CD8-positive, alpha-beta memory T cell (primary cell): ENCODE measurements at regions not wholly inside any gene's neighbourhood (a gene's known extent, or its start where the extent isn't known, plus 50 kb on each side); places are given as distances from the start of the nearest gene placed in this dataset.

Source experiments
- CTCF ChIA-PET: fragments of 350-600 bp; sonication (Branson Sonifier 250); formaldehyde crosslinking; loops from one replicate; lab custom pipeline; 2021; ENCODE audit warnings: antibody characterized with exemption; lab: Charles Lee
- POLR2A ChIA-PET: fragments of 350-600 bp; sonication (Branson Sonifier 250); formaldehyde crosslinking; loops from one replicate; lab custom pipeline; 2021; ENCODE audit warnings: antibody characterized with exemption; lab: Charles Lee
- DNase-seq, 5 donors: peaks; one replicate each; pipeline versions ENCODE4 v3.0.0 to v3.0.0-alpha.2; 2020 to 2022; ENCODE audit warnings: mixed read lengths in 1 of 5
- H3K27ac ChIP-seq: one replicate; pipeline ENCODE4 v1.7.0; 2013; ENCODE audit warnings: low read depth, mild to moderate bottlenecking, low read length, moderate library complexity
- H3K27me3 ChIP-seq: 2 replicates; pipeline ENCODE4 v1.7.0; 2013; ENCODE audit warnings: low read length, mild to moderate bottlenecking; ENCODE audit not compliant: insufficient read depth, poor library complexity, severe bottlenecking
- H3K36me3 ChIP-seq: 2 replicates; pipeline ENCODE4 v1.7.0; 2013; ENCODE audit warnings: mild to moderate bottlenecking, low read length, moderate library complexity; ENCODE audit not compliant: insufficient read depth
- H3K4me1 ChIP-seq: 2 replicates; pipeline ENCODE4 v1.7.0; 2013; ENCODE audit warnings: mild to moderate bottlenecking, low read length, moderate library complexity; ENCODE audit not compliant: insufficient read depth
- H3K4me3 ChIP-seq: 2 replicates; pipeline ENCODE4 v1.7.0; 2013; ENCODE audit warnings: mild to moderate bottlenecking, low read length
- H3K9me3 ChIP-seq: 2 replicates; pipeline ENCODE4 v1.7.0; 2013; ENCODE audit warnings: mild to moderate bottlenecking, low read length
- H3K27ac Mint-ChIP-seq, 8 donors: one replicate each; pipeline ENCODE4 v1.8.0; 2020 to 2021; ENCODE audit warnings: mixed read lengths in 8 of 8, mild to moderate bottlenecking in 6 of 8, inconsistent platforms in 3 of 8, moderate library complexity in 3 of 8
- H3K27me3 Mint-ChIP-seq, 2 donors: one replicate each; pipeline ENCODE4 v1.8.0; 2020 to 2021; ENCODE audit warnings: mixed read lengths in 2 of 2, mild to moderate bottlenecking in 1 of 2, moderate library complexity in 1 of 2
- H3K36me3 Mint-ChIP-seq, 3 donors: one replicate each; pipeline ENCODE4 v1.8.0; 2020 to 2021; ENCODE audit warnings: mixed read lengths in 3 of 3, inconsistent platforms in 1 of 3, mild to moderate bottlenecking in 1 of 3
- H3K4me1 Mint-ChIP-seq, 3 donors: one replicate each; pipeline ENCODE4 v1.8.0; 2020 to 2021; ENCODE audit warnings: mixed read lengths in 3 of 3, inconsistent platforms in 1 of 3, mild to moderate bottlenecking in 1 of 3
- H3K4me3 Mint-ChIP-seq, 7 donors: one replicate each; pipeline ENCODE4 v1.8.0; 2020 to 2021; ENCODE audit warnings: mixed read lengths in 7 of 7, mild to moderate bottlenecking in 6 of 7, moderate library complexity in 4 of 7, inconsistent platforms in 2 of 7
- H3K9me3 Mint-ChIP-seq, 5 donors: one replicate each; pipeline ENCODE4 v1.8.0; 2020 to 2022; ENCODE audit warnings: mixed read lengths in 5 of 5, mild to moderate bottlenecking in 3 of 5, moderate library complexity in 2 of 5, inconsistent platforms in 1 of 5

DNA sequence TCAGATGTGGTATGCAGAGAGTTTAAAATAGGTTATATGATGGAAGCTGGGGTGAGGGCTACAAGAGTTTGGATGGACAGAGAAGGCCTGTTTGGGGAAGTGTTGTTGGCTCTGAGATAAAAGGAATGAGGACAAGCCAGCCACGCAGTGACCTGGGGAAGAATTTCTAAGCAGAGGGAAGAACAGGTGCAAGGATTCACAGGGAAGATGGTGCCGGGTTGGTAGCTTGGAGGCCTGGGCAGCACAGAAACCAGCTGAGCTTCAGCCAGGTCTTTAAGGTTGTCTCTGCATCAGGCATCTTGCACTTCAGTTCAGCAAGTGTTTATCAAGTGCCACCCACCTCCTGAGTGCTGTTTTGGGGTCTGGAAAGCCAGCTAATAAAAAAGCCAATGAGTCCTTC lies 1163.7 kb downstream of the AACS start:
- Histone ChIP-seq H3K4me3 (no peak overlapping the region), H3K9me3 (no peaks in the 10 kb centered on the region), H3K27ac (no peak overlapping the region), H3K36me3 (no peaks in the 10 kb centered on the region), H3K27me3 (no peaks in the 10 kb centered on the region), H3K4me1 (no peaks in the 10 kb centered on the region)
- ChIA-PET CTCF (no interaction called here), POLR2A (no interaction called here)
- no peak for DNase-seq
- Mint-ChIP-seq H3K27ac (no peak overlapping the region), H3K4me3 (no peak overlapping the region), H3K27me3 (peaks cover 0 to 3% of the 10 kb centered on the region in 2 donors), H3K9me3 (peaks cover 7 to 12% (median 9%) of the 10 kb centered on the region in 5 donors), H3K36me3 (no peaks in the 10 kb centered on the region), H3K4me1 (no peaks in the 10 kb centered on the region)

DNA sequence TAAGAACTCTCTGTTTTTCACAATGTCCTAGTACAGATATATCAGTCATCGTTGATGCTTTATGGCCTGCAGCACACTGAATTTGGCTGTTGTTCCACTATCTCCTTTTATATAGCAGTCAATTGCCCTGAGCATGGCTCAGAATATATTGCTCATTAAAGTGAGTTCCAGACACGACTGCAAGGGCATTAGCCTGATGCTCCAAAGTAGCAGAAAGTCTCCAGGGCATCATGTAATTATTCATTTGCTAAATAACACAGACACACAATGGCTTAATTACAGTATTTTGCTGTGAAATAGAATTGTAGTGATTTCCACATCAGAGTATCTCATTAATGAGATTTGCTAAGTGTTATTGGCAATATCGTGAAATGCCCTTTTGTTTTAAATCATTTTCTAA lies 1167.5 kb downstream of the AACS start:
- Mint-ChIP-seq H3K27me3 (peaks cover 0 to 5% of the 10 kb centered on the region in 2 donors), H3K36me3 (no peaks in the 10 kb centered on the region), H3K4me3 (no peak overlapping the region), H3K4me1 (no peaks in the 10 kb centered on the region), H3K9me3 (peaks cover 0 to 13% (median 2%) of the 10 kb centered on the region in 5 donors), H3K27ac (no peak overlapping the region)
- Histone ChIP-seq H3K4me1 (no peaks in the 10 kb centered on the region), H3K27ac (no peak overlapping the region), H3K9me3 (no peaks in the 10 kb centered on the region), H3K36me3 (no peaks in the 10 kb centered on the region), H3K27me3 (no peaks in the 10 kb centered on the region), H3K4me3 (no peak overlapping the region)
- ChIA-PET POLR2A (no interaction called here), CTCF (no interaction called here)
- no peak for DNase-seq

DNA sequence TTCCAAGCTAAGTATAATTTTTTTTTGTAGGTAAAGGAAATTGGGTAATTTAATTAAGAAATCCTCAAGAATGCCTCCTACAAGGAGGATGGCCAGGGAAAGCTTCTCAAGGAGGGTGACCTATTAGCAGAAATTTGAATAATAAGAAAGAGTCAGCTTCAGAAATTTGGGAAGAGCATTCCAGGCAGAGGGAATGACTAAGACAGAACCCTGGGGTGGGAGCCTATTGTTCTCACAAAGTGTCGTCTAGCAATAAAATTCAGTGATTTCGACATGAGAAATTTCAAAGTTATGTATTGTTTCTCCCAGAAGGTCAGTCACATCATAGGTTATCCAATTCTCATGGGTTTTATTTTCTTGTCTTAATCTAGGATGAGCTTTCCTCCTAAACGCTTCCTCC lies 1168.4 kb downstream of the AACS start:
- no peaks in the 10 kb centered on the region for H3K27me3 ChIP-seq
- no peak overlapping the region for H3K4me3 ChIP-seq
- H3K4me1 Mint-ChIP-seq = no peaks in the 10 kb centered on the region
- DNase-seq = no peak
- ChIA-PET CTCF (no interaction called here), POLR2A (no interaction called here)
- no peaks in the 10 kb centered on the region for H3K4me1 ChIP-seq
- H3K9me3 Mint-ChIP-seq = peaks cover 0 to 13% (median 2%) of the 10 kb centered on the region in 5 donors
- no peak overlapping the region for H3K27ac ChIP-seq
- no peaks in the 10 kb centered on the region for H3K36me3 ChIP-seq
- peaks cover 0 to 5% of the 10 kb centered on the region in 2 donors for H3K27me3 Mint-ChIP-seq
- no peak overlapping the region for H3K27ac Mint-ChIP-seq
- no peaks in the 10 kb centered on the region for H3K9me3 ChIP-seq
- no peak overlapping the region for H3K4me3 Mint-ChIP-seq
- H3K36me3 Mint-ChIP-seq = no peaks in the 10 kb centered on the region

DNA sequence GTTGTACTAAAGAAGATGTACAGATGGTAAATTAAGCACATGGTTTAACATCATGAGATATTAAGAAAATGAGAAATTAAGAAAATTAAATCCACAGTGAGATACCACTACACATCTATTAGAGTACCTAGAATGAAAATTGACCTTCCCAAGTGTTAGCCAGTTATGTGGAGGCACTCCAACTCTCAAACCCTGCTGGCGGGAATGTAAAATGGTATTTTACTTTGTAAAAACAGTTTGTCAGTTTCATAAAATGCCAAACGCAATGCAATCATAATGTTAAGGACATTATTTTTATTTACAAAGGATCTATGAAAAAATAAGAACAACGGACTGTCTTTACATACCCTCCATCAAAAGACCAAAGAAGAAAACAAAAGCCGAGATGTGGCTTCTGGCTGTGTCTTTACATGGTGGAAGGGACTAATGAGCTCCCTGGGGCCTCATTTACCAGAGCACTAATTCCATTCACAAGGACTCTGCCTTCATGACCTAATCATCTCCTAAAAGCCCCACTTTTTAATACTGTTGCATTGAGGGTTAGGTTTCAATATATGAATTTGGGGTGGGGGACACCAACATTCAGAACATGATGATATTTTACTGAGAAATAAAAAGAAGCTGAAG lies 1178.7 kb downstream of the AACS start:
- Mint-ChIP-seq H3K9me3 (peaks cover 0 to 5% (median 0%) of the 10 kb centered on the region in 5 donors), H3K27me3 (no peaks in the 10 kb centered on the region), H3K4me3 (no peak overlapping the region), H3K36me3 (no peaks in the 10 kb centered on the region), H3K27ac (no peak overlapping the region), H3K4me1 (no peaks in the 10 kb centered on the region)
- H3K4me1 ChIP-seq = no peaks in the 10 kb centered on the region
- H3K27ac ChIP-seq = no peak overlapping the region
- DNase-seq = no peak
- no peaks in the 10 kb centered on the region for H3K9me3 ChIP-seq
- no peaks in the 10 kb centered on the region for H3K27me3 ChIP-seq
- POLR2A ChIA-PET = no interaction called here
- CTCF ChIA-PET = no interaction called here
- H3K4me3 ChIP-seq = no peak overlapping the region
- H3K36me3 ChIP-seq = no peaks in the 10 kb centered on the region

DNA sequence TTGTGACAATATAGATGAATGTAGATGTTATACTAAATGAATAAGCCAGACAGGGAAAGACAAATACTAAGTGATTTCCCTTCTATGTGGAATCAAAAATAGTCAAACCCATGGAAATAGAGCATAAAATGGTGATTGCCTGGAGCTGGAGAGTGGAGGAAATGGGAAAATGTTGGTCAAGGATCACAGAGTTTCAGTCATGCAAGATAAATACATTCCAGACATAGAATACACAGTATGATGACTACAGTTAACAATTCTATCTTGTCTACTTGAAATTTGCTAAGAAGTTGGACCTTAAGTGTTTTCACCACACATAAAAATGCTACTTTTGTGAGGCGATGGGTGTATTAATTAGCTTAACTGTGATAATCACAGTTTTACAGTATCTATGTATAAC lies 1182.7 kb downstream of the AACS start:
- POLR2A ChIA-PET = no interaction called here
- no peak overlapping the region for H3K4me3 ChIP-seq
- H3K36me3 Mint-ChIP-seq = no peaks in the 10 kb centered on the region
- H3K9me3 Mint-ChIP-seq = peaks cover 0 to 11% (median 0%) of the 10 kb centered on the region in 5 donors
- no peak for DNase-seq
- no peaks in the 10 kb centered on the region for H3K27me3 Mint-ChIP-seq
- CTCF ChIA-PET = no interaction called here
- no peak overlapping the region for H3K27ac ChIP-seq
- H3K4me1 ChIP-seq = no peaks in the 10 kb centered on the region
- H3K4me3 Mint-ChIP-seq = no peak overlapping the region
- no peaks in the 10 kb centered on the region for H3K9me3 ChIP-seq
- H3K27ac Mint-ChIP-seq = no peak overlapping the region
- no peaks in the 10 kb centered on the region for H3K4me1 Mint-ChIP-seq
- H3K36me3 ChIP-seq = no peaks in the 10 kb centered on the region
- H3K27me3 ChIP-seq = no peaks in the 10 kb centered on the region

DNA sequence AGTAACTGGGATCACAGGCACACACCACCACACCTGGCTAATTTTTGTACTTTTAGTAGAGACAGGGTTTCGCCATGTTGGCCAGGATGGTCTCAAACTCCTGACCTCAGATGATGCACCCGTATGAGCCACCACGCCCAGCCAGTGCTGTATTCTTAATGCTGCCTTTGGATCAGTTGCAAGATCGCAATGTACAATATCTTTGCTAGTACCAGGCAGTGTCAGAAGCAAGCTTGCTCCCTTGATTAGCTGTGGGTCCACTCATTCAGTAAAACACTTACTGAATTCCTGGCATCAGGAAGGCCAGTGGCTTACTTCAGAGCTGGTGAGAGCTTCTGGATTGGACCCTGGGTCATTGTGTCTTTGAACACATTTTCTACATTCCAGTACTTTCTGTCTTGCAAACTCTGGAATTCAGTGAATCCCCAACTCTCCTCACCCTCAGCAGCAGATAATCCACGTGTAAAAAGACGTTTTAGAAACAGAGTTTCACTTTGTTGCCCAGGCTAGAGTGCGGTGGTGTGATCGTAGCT lies 1183.7 kb downstream of the AACS start:
- H3K4me3 ChIP-seq = no peak overlapping the region
- no peak overlapping the region for H3K27ac ChIP-seq
- no peaks in the 10 kb centered on the region for H3K4me1 ChIP-seq
- Mint-ChIP-seq H3K4me3 (no peak overlapping the region), H3K9me3 (peaks cover 0 to 11% (median 0%) of the 10 kb centered on the region in 5 donors), H3K4me1 (no peaks in the 10 kb centered on the region), H3K27me3 (no peaks in the 10 kb centered on the region), H3K36me3 (no peaks in the 10 kb centered on the region), H3K27ac (no peak overlapping the region)
- DNase-seq = no peak
- no peaks in the 10 kb centered on the region for H3K27me3 ChIP-seq
- ChIA-PET CTCF (no interaction called here), POLR2A (no interaction called here)
- H3K9me3 ChIP-seq = no peaks in the 10 kb centered on the region
- no peaks in the 10 kb centered on the region for H3K36me3 ChIP-seq

DNA sequence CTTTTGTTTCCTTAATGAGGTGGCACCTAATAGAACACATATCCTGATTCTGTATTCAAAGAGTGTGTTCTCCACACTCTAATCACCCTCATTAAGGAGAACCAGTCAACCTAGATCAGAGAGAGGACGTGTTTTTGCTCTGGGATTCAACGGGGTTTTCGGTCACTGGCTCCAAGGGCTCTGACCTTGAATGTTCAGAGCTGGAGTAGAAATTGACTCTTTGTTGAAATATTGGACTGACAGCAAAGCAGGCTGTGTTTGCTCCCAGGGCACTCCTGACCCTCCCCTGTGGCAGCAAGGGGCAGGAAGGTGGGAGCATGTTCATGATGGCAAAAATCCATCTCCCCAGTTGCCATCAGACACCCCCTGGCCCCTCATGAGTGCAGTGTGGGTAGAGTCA lies 1193.0 kb downstream of the AACS start:
- Histone ChIP-seq H3K9me3 (no peaks in the 10 kb centered on the region), H3K27ac (no peak overlapping the region), H3K27me3 (no peaks in the 10 kb centered on the region), H3K36me3 (no peaks in the 10 kb centered on the region), H3K4me3 (no peak overlapping the region), H3K4me1 (no peaks in the 10 kb centered on the region)
- DNase-seq = no peak
- Mint-ChIP-seq H3K4me3 (no peak overlapping the region), H3K27me3 (no peaks in the 10 kb centered on the region), H3K36me3 (no peaks in the 10 kb centered on the region), H3K4me1 (no peaks in the 10 kb centered on the region), H3K27ac (no peak overlapping the region), H3K9me3 (peaks cover 0 to 6% (median 5%) of the 10 kb centered on the region in 5 donors)
- POLR2A ChIA-PET = no interaction called here
- CTCF ChIA-PET = no interaction called here

DNA sequence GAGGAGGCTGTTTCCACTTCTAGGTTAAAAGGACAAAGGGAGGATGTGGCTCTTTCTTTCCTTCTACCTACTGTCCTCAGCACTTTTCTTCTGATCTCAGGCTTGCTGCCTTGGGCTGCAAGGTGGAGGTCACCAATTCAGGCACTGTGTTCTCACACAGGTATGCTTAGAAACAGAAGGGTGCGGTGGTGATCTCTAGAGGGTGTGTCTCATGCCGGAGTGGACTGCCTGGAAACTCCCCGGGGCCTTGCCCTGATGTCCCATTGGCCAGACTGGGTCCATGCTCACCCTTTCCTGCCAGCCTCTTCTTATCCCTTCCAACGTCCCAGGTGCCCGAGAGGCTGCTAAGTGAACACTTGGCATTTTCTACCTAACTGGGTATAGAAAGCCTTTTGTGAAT lies 1197.6 kb downstream of the AACS start:
- no peaks in the 10 kb centered on the region for H3K27me3 ChIP-seq
- ChIA-PET CTCF (no interaction called here), POLR2A (no interaction called here)
- DNase-seq = no peak
- H3K4me3 ChIP-seq = no peak overlapping the region
- H3K27ac ChIP-seq = no peak overlapping the region
- peaks cover 0 to 1% of the 10 kb centered on the region in 2 donors for H3K27me3 Mint-ChIP-seq
- no peaks in the 10 kb centered on the region for H3K36me3 ChIP-seq
- H3K36me3 Mint-ChIP-seq = no peaks in the 10 kb centered on the region
- H3K4me3 Mint-ChIP-seq = no peak overlapping the region
- no peaks in the 10 kb centered on the region for H3K4me1 ChIP-seq
- H3K27ac Mint-ChIP-seq = no peak overlapping the region
- peaks cover 3 to 8% (median 7%) of the 10 kb centered on the region in 5 donors for H3K9me3 Mint-ChIP-seq
- H3K9me3 ChIP-seq = no peaks in the 10 kb centered on the region
- no peaks in the 10 kb centered on the region for H3K4me1 Mint-ChIP-seq
